OCI-M2 (cell line): ENCODE measurements at regions not wholly inside any gene's neighbourhood (a gene's known extent, or its start where the extent isn't known, plus 50 kb on each side); places are given as distances from the start of the nearest gene placed in this dataset.

Experiments
- DNase-seq: peaks from one replicate; lab custom pipeline; 2025; ENCODE audit not compliant: unreplicated experiment; lab: John Stamatoyannopoulos, UW

- no peak for DNase-seq
These were observed 234.0 kb upstream of the MARCKS start for GRCh38 chr6:113623129-113623528.

- DNase-seq, result no peak
These were observed 231.3 kb upstream of the MARCKS start for GRCh38 chr6:113625850-113626249.

DNA sequence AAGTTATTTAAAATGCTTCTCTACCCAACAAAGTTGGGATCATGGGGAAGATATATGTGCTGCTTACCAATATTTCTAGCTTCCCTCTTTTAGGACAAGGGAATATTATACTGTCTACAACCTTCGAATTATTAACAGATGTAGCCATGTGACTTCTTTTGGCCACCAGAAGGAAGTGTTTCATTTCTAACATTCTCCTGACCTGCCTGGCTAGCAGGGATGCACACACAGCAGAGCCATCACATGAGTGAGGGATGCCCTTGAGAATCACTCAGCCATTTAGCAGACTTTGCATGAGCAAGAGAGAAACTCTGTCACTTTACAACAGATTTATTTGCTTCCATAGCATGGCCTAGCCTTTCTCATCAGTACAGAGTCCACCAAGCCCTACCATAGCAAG lies 230.7 kb upstream of the MARCKS start:
- DNase-seq, result no peak

- DNase-seq, result no peak
These were observed 229.7 kb upstream of the MARCKS start for GRCh38 chr6:113627480-113627879.

DNA sequence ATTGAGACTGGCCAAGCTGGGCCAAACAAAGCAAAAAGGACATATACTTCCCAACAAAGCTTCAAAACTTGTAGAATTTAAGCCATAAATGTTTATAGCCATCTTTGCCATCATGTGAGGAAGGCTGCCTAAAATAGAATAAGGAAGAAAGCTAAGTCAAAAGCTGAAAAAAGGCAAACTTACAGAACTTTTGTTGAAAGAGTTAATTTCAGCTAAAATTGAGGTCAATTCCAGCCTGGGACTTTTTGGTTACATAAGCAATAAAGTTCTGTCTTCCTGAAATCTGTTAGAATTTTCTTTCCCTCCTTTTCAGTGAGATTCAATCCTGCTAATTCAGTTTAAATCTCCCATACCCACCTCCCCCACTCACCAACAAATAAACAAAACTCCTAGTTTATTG lies 227.9 kb upstream of the MARCKS start:
- no peak for DNase-seq

DNA sequence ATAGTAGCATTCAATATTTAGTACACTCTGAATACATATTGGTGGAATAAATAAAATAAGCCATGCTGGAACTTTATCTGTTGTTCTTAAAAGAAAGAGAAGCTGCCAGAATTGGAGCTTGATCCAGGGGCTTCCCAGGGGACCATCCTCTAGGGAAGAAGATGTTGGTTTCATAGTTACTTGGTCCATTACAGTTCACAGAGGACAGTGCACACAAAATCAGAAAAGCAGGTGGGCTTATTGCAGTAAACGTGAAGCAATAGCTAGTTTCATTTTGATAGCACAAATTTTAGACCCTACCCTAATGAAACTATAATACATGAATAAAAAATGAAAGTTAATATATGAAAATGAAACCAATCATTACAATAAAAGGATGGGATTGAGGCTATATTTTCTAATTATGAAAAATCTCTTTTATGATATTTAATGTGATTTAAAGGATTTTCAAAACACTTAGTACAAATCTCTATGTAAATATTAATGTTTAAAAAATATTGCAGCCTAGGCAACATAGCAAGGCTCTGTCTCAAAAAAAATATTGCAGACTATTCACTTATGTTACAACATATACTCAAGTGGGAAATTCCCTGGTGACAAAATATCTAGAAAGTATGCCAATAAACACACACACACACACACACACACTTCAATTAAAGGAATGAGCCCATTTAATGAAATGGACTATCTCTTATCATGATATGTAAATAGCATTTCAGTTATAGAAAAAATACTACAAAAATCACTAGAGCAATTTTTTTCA lies 227.0 kb upstream of the MARCKS start:
- no peak for DNase-seq

- DNase-seq, result no peak
These were observed 226.2 kb upstream of the MARCKS start for GRCh38 chr6:113630738-113631535.

DNA sequence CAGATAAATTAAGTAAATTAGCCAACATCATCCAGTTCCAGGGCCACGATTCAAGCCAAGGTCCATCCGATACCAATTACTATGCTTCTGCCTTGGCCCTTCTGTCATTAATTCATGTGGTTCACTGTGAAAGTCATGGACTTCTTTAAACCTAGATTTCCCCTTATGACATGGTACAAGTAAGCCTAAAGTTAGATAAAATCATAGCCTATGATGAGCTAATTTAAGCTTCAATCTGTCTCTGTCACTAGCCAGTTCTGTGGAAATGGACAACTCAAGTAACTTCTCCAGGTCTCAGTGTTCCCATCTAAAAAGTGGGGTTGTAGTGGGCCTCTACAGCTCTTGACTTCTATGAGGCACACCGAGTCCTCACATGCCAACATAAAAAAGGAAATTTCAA lies 225.5 kb upstream of the MARCKS start:
- DNase-seq, result no peak

- no peak for DNase-seq
These were observed 224.8 kb upstream of the MARCKS start for GRCh38 chr6:113632220-113632864.

DNA sequence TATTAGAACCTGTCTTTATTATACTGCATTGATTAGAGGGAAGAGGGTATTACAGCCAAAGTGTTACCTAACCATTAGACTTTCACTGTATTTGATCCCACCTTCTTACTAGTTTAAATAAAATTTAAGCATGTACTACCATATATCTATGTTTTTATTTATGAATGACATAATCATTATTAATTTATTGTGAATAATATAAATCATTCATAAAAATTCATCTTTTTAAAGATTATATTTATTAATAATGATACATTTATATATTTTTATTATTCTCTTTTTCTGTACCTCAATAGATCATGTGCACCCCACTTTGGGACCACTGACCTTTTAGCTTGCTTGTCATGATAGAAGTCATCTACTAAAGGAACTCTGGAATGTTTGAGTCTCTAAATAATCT lies 223.5 kb upstream of the MARCKS start:
- no peak for DNase-seq

GRCh38 chr6:113634352-113635163 lies 222.6 kb upstream of the MARCKS start:
- DNase-seq, result no peak

DNA sequence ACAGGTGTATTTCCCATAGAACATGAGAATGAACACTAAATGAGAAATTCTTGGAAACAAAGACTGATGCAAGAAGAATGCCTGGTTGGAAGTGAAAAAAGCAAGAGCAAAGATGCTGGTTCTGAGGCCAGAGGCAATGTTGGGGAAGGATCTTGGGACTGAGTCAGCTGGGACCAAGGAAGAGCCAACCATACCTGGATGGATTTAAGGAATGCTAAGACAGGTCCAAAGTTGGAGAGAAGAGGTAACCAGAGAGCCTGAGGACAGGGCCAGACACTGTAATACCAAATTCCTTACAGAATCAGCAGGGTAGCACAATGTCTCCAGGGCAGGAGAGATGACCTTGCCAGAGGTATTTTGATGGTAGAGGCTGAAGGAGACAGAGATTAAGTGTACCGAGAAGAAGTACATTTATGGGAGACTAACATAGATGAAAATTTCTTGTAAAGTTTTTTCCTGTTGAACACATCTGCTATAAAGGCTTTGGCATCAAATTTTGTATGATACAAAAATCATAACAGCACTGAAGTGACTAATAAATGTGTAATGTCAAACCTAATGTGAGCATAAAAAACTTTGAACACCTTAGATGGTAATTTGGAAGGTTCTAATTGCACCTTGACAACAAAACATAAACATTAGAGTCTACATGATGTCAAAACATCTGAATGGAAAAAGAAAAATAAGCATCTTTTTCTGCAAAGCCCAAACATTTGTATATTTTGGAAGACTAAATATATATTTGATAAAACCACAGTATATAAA lies 221.7 kb upstream of the MARCKS start:
- no peak for DNase-seq

DNA sequence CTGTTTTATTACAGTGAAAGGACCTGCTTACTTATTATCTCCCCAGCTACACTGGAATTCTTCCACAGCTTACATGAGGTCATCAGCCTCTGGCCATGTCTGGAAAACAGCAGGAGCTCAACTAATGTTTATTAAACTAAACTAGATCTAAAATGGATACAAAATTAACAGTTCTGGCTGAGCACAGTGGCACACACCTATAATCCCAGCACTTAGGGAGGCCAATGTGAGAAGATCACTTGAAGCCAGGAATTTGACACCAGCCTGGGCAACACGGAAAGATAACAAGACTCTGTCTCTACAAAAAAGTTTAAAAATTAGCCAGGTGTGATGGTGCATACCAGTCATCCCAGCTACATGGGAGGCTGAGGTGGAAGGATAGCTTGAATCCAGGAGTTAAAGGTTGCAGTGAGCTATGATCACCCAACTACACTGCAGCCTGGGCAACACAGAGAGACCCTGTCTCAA lies 220.8 kb upstream of the MARCKS start:
- no peak for DNase-seq

DNA sequence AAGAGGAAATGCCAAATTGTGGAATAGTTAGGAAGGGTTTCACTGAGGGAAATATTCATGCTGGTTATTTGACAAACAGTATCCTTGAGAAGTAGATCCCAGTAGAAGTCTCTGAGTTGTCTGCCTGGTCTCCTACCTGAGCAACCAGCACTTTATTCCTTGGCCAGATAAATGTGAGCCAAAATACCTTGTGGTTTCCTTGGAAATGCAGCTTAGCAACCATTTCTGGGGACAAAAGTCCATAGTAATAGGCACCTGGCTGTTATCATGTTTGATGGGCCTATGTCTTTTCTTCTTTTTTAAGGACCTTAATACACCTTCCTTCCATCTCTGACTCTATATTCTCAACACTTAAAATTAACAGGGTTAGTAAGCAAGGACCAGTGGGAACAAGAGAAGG lies 217.1 kb upstream of the MARCKS start:
- no peak for DNase-seq

DNA sequence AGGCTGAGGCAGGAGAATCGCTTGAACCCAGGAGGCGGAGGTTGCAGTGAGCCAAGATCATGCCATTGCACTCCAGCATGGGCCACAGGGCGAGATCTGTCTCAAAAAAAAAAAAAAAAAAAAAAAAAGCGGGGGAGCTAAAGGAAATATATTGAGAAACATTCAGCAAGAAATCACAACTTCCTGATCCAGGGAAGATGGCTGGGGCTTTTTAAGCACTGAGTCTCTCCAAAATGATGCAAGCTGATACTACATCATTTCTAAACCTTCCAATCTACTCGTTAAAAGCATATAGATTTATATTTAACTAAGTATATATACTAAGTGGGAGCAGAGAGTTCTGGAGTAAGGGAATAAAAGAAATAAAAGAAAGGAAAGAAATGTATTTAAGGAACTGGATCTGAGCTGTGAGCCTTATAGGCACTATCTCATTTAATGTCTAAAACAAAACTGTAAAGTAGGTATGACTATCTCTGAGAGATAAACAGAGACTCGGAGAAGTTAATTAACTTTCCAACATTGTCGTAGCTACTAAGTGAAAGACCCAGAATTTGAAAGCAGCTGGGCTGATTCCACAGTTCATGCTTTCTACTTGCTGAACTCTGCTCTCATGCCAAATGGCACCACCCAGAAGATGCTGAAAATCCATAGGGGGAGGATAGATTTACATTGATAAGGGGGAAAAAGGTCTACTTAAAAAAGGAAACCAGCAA lies 215.0 kb upstream of the MARCKS start:
- DNase-seq, result no peak

DNA sequence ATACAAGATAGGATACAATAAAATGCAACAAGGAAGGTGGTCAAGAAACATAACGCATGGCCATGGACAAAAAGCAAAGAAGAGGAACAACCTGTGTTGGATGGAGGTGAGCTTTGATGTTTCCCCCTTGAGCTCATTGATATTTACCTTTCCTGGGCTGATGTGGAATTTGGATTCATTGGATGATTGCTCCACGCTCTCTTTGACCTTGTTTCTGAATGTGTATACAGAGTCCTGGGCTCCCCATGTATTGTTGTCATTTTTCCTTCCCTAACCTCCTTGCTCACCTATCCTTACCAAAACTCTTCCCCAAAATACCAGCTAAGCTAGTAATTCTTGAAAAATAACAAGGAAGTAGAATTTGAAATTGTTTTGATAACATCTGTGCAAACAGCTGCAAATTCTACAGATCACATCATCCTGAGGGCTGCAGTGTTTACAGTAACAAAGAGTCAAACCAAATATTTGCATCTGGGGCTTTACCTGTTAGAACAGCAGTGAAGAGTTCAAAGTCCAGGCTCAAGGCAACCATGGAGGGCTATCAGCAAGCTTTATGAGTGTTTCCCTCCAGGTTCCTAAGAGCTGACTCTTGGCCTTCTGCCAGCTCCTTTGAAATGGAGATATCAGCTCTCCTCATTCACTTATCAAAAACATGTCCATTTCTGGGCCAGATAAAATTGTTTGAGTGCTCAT lies 214.3 kb upstream of the MARCKS start:
- DNase-seq, result no peak

DNA sequence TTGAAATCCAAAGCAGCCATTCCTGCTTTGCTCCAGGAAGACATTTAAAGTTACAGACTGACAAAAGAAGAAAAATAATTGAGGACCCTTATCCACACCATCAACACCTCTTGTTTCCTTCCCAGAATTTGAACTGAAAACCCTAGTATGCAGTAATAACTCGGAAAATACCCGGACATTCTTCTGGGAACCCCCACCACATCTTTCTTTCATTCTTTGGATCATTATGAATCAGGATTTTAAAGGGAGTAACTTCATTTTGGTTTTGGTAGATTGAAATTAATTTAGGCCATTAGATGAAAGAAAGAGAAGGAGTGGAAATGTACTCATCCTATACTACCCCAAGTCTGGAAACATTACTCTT lies 213.8 kb upstream of the MARCKS start:
- DNase-seq, result no peak

DNA sequence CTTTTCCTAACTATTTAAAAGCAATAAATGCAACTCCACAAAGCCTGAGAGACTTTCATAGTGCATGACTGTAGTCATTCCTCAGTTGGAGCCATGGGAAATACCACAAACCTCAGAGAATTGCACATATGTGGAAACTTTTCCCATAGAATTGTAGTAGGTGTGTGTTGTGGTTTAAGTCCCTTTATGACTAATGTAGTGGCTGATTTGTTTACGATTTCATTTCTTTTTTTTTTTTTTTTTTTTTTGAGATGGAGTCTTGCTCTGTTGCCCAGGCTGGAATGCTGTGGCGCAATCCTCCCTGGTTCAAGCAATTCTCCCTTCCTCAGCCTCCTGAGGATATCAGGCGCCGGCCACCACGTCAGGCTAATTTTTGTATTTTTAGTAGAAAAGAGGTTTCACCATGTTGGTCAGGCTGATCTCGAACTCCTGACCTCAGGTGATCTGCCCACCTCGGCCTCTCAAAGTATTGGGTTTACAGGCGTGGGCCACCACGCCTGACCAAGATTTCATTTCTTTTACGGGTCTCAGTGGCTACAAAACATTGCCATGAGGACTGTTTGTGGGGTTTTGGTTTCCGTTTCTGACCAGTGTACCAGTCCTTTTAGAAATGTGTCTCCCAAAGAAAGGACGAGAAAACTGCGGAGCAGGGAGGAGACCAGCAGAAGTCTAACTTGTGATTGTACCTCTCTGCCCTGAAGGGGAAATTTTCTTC lies 212.1 kb upstream of the MARCKS start:
- DNase-seq, result no peak

DNA sequence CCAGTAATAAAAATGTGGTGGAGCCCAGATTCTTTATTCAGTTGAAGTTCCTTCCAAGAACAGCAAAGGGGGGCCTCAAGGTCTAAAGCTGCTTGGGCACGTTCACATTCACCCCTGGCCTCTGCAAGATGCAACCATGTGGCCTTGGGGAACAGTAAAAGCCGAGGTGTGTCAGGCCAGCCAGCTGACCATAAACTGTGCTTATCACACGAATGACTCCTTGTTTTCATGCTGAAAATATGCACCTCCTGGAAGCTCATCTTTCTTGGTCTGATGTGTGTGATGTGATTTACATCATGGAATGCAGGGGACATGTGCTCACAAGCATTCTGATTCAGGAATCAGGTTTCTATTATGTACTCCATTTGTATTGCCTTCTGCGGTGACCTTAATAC lies 211.6 kb upstream of the MARCKS start:
- no peak for DNase-seq
